ENCODE measurements at regions not wholly inside any gene's neighbourhood (a gene's known extent, or its start where the extent isn't known, plus 50 kb on each side); places are given as distances from the start of the nearest gene placed in this dataset.

DNA sequence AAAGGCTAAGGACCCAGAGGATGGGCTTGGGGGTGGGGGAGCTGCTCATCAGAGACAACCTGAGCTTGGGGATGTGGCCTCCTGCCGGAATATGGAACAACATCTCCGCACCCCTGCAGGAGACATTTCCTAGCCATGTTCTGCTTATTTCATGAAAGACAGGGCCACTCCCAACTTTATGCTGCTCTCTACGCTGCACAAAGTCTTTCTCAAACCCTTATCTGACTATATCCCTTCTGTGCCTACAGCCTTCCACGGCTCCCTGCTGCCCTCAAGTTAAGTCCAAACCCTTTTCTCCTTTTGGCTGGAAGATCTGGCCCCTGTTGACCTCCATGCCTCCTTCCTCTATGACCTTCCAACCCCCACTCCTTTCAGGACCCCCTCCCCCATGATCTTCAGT, 562.0 kb downstream of the MN1 start:
- TF ChIP-seq, protein P1, sequence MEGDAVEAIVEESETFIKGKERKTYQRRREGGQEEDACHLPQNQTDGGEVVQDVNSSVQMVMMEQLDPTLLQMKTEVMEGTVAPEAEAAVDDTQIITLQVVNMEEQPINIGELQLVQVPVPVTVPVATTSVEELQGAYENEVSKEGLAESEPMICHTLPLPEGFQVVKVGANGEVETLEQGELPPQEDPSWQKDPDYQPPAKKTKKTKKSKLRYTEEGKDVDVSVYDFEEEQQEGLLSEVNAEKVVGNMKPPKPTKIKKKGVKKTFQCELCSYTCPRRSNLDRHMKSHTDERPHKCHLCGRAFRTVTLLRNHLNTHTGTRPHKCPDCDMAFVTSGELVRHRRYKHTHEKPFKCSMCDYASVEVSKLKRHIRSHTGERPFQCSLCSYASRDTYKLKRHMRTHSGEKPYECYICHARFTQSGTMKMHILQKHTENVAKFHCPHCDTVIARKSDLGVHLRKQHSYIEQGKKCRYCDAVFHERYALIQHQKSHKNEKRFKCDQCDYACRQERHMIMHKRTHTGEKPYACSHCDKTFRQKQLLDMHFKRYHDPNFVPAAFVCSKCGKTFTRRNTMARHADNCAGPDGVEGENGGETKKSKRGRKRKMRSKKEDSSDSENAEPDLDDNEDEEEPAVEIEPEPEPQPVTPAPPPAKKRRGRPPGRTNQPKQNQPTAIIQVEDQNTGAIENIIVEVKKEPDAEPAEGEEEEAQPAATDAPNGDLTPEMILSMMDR (IDR thresholded peaks at IDR 0.05; ENCODE audit: unreplicated experiment) = no peak
- Mint-ChIP-seq H3K27me3 (peaks cover 11% of the 10 kb centered on the region), H3K4me3 (ENCODE audit: low read depth) (no peak overlapping the region), H3K27ac (no peak overlapping the region), H3K36me3 (ENCODE audit: insufficient read depth) (no peaks in the 10 kb centered on the region), H3K4me1 (ENCODE audit: low read depth) (peaks cover 13% of the 10 kb centered on the region), H3K9me3 (ENCODE audit: low read depth) (no peaks in the 10 kb centered on the region)
- DNase-seq (ENCODE audit: low spot score, unreplicated experiment) = no peak

DNA sequence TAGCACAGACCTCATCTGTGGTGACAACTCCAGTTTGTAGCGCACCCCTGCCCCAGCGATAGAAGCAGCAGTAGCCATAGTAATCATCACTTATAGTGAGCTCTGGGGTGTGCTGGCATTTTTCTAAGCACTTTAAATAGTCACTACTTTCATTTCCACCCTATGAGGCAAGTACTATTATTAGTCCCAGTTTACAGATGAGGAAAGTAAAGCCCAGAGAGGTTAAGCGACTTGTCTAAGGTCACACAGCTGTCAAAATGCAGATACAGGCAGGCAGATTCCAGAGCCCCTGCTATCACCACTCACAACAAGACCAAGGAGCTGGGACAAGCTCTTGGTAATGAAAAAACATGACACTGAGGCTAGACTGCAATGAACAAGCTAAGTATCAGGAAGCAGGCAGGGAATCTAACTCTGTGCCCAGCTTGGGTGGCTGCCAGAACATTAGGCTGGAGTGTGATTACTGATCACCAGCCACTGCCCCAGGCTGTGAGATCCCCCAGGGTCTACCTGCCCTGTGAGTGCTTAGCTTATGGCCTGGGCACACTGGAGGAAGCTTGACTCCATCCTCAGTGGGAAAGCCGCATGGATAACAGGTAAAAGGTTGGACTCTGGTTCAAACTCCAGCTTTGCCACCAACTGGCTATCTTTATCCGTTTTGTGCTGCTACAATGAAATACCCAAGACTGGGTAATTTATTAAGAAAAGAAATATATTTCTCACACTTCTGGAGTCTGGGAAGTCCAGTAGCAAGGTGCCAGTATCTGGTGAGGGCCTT, 561.1 kb downstream of the MN1 start:
- TF ChIP-seq, protein P1 (IDR thresholded peaks at IDR 0.05; ENCODE audit: unreplicated experiment) = no peak
- H3K36me3 Mint-ChIP-seq (ENCODE audit: insufficient read depth) = no peaks in the 10 kb centered on the region
- no peak for DNase-seq (ENCODE audit: low spot score, unreplicated experiment)
- H3K4me3 Mint-ChIP-seq (ENCODE audit: low read depth) = no peak overlapping the region
- peaks cover 11% of the 10 kb centered on the region for H3K27me3 Mint-ChIP-seq
- no peak overlapping the region for H3K27ac Mint-ChIP-seq
- H3K4me1 Mint-ChIP-seq (ENCODE audit: low read depth) = peaks cover 13% of the 10 kb centered on the region
- no peaks in the 10 kb centered on the region for H3K9me3 Mint-ChIP-seq (ENCODE audit: low read depth)

DNA sequence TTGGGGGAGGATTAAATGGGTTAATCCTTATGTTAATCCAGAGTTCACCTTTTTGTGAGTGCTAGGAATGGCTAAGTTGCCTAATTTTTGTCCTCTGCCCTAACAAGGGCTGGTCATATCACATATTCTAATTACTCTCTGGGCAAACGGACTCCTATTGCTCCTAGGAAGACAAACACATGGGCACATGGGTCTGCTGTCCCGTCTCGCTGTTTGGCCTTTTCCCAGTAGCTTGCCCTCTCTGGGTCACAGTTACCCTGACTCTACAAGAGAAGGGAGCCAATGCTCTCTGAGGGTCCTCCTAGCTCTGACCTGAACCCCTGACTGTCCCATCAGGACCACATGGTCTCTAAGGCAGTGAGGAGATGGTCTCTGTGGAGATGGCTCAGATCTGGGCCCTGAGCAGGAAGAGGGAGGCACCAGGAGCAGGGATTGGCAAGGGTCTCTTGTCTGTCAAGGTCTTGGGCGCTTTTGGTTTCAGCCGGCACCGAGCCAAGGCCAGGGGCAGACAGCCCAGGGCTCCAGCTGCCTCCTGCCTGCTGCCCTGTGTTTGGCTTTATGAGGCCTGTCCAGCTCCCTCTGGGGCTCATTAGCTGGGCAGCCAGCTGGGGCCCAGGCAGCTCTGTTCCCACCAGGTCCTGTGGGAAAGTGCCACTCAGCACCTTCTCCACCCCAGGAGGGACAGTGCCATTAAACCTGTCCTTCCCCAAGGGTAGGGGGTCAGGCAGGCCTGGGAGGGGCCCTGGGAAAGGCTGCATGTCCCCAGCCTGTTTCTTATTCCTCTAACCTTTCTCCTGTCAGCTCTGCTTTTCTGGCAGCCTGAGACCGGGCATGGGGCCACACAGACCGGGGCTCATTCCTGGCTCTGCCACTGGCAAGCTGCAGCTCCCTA, 559.9 kb downstream of the MN1 start:
- Mint-ChIP-seq H3K27ac (no peak overlapping the region), H3K4me1 (ENCODE audit: low read depth) (peaks cover 13% of the 10 kb centered on the region), H3K4me3 (ENCODE audit: low read depth) (no peak overlapping the region), H3K36me3 (ENCODE audit: insufficient read depth) (no peaks in the 10 kb centered on the region), H3K27me3 (peaks cover 14% of the 10 kb centered on the region), H3K9me3 (ENCODE audit: low read depth) (no peaks in the 10 kb centered on the region)
- TF ChIP-seq, protein P1 (IDR thresholded peaks at IDR 0.05; ENCODE audit: unreplicated experiment) = no peak
- no peak for DNase-seq (ENCODE audit: low spot score, unreplicated experiment)

DNA sequence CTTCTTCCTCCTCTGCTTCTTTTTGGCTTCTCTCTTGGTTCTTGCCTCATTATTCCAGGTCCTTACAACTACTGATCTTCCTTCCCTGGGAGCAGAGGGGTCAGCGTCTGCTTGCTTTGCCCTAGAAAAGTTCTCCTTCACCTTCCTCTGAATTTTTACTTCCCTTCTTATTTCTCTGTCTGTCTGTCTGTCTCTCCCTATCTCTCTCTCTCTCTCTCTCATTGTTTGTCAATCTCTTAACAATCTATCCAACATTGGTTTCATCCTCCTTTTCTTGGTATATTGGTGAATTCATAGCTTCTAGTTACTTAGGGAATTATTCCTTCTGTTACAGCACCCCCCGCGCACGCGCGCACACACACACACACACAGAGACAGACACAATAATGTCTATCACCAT, 559.1 kb downstream of the MN1 start:
- TF ChIP-seq, protein P1 (IDR thresholded peaks at IDR 0.05; ENCODE audit: unreplicated experiment) = no peak
- no peaks in the 10 kb centered on the region for H3K36me3 Mint-ChIP-seq (ENCODE audit: insufficient read depth)
- no peaks in the 10 kb centered on the region for H3K9me3 Mint-ChIP-seq (ENCODE audit: low read depth)
- H3K4me3 Mint-ChIP-seq (ENCODE audit: low read depth) = no peak overlapping the region
- peak overlapping the region; percentile 66 for H3K27ac Mint-ChIP-seq
- DNase-seq (ENCODE audit: low spot score, unreplicated experiment) = no peak
- H3K4me1 Mint-ChIP-seq (ENCODE audit: low read depth) = peaks cover 13% of the 10 kb centered on the region
- peaks cover 10% of the 10 kb centered on the region for H3K27me3 Mint-ChIP-seq

DNA sequence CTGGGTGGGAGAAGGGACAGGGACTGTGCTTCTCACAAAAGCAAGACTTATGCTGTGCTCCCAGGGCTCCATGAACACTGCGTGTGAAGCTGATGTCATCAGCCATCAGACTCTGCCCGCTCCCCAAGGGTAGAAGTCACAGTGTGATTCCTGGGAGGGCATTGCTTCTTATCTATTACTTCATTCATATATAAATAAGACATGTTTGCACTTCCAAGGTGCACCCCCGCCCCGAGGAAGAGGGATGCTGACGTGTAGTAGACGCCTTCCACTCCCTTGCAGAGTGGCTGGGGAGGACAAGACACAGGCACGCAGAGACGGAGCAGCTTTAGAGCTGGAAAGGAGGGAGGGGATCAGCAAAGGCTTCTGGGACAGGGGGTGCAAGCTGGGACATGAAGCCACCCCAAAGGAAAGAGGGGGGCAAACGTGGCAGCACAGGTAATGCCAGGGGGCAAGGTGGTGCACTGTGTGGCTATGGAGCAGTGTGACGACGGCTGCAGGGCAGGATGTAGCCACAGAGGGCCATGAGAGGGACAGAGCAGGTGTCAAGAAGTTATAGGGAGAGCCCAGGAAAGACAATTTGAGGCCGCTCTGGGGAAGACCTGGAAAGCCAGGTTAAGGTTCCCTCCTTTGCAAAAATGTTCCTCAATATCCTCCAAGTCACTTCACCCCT, 558.5 kb downstream of the MN1 start:
- no peaks in the 10 kb centered on the region for H3K9me3 Mint-ChIP-seq (ENCODE audit: low read depth)
- H3K27ac Mint-ChIP-seq = peak overlapping the region; percentile 66
- H3K36me3 Mint-ChIP-seq (ENCODE audit: insufficient read depth) = no peaks in the 10 kb centered on the region
- H3K4me1 Mint-ChIP-seq (ENCODE audit: low read depth) = peaks cover 13% of the 10 kb centered on the region
- H3K27me3 Mint-ChIP-seq = peaks cover 10% of the 10 kb centered on the region
- H3K4me3 Mint-ChIP-seq (ENCODE audit: low read depth) = no peak overlapping the region
- no peak for DNase-seq (ENCODE audit: low spot score, unreplicated experiment)
- TF ChIP-seq, protein P1 (IDR thresholded peaks at IDR 0.05; ENCODE audit: unreplicated experiment) = no peak

All from progenitor cell of endocrine pancreas (in vitro differentiated cells).